K562 (cell line): ENCODE measurements at regions not wholly inside any gene's neighbourhood (a gene's known extent, or its start where the extent isn't known, plus 50 kb on each side); places are given as distances from the start of the nearest gene placed in this dataset.
A peak's percentile ranks its signal among the peaks of the same experiment; 100 is the strongest.

Experiments used
- ATAC-seq: fragments of 200-7000 bp; cut with Tn5 transposase; 3 replicates; pipeline ENCODE4 v1.9.1; 2020; ENCODE audit warnings: moderate library complexity
- BruUV-seq: library from RNA; stranded (reverse); fragments of 400-500 nt; replicated peaks from 2 replicates; lab custom pipeline; 2021; lab: Mats Ljungman, UMichigan
- CTCF ChIA-PET: fragments of 300-600 bp; formaldehyde crosslinking; extraction: SDS; loops from one replicate; lab custom pipeline; 2021; ENCODE audit warnings: low intra/inter-chr PET ratio; lab: Yijun Ruan, JAX
- POLR2A ChIA-PET: fragments of 300-600, 350-650 bp; sonication (Branson Sonifier 250); formaldehyde crosslinking; extraction: SDS; loops from one replicate; lab custom pipeline; 2021; ENCODE audit warnings: antibody characterized with exemption, inconsistent platforms; lab: Yijun Ruan, JAX
- DNase-seq, 4 experiments: peaks; one replicate each; pipeline versions ENCODE4 v3.0.0 to v3.0.0-alpha.2; 2011 to 2018; ENCODE audit warnings: low spot score in 3 of 4, mixed read lengths in 3 of 4; ENCODE audit errors: extremely low read depth in 1 of 4
- FAIRE-seq: peaks from 2 replicates; lab custom pipeline; 2011; peaks lifted over from hg19 to GRCh38; lab: Jason Lieb, UNC
- H2AFZ ChIP-seq: 2 replicates; pipeline ENCODE4 v1.6.0; 2011; ENCODE audit warnings: low read depth, low read length, control low read depth, inconsistent platforms
- H3K27ac ChIP-seq: fragments of 200-600 bp; 3 replicates; pipeline ENCODE4 v1.8.0; 2011; ENCODE audit warnings: low read depth, mild to moderate bottlenecking, control low read depth, inconsistent platforms, low read length, moderate library complexity, mixed read lengths; ENCODE audit errors: extremely low read depth
- H3K27me3 ChIP-seq, 2 experiments: fragments of 300-600 bp in 1 of 2; 2 replicates in 1 of 2; 3 replicates in 1 of 2; pipeline versions ENCODE4 v1.6.0 to v1.8.0; 2011; ENCODE audit warnings: inconsistent platforms in 2 of 2, low read length in 2 of 2, mild to moderate bottlenecking in 1 of 2, mixed read lengths in 1 of 2, moderate library complexity in 1 of 2; ENCODE audit not compliant: control insufficient read depth in 2 of 2, insufficient read depth in 2 of 2
- H3K36me3 ChIP-seq: fragments of 300-600 bp; 3 replicates; pipeline ENCODE4 v1.8.0; 2011; ENCODE audit warnings: mild to moderate bottlenecking, low read length, inconsistent platforms; ENCODE audit not compliant: control insufficient read depth, insufficient read depth
- H3K4me1 ChIP-seq, 2 experiments: fragments of 200-600 bp in 1 of 2; replicated peaks in 1 of 2; 2 replicates in 1 of 2; 3 replicates in 1 of 2; pipeline versions ENCODE4 v1.5.1 to v1.8.0; 2011; ENCODE audit warnings: inconsistent platforms in 2 of 2, low read length in 2 of 2, mild to moderate bottlenecking in 1 of 2, mixed read lengths in 1 of 2, moderate library complexity in 1 of 2; ENCODE audit not compliant: control insufficient read depth in 2 of 2, insufficient read depth in 2 of 2
- H3K4me2 ChIP-seq: 2 replicates; pipeline ENCODE4 v1.6.1; 2011; ENCODE audit warnings: low read length, control low read depth, inconsistent platforms, mixed read lengths; ENCODE audit not compliant: insufficient read depth
- H3K4me3 ChIP-seq: fragments of 200-600 bp; sonication (generic), shearing (Covaris generic); 2 replicates; pipeline ENCODE4 v1.5.1; 2016; ENCODE audit warnings: control low read depth, inconsistent platforms
- H3K79me2 ChIP-seq: fragments of 200-600 bp; 3 replicates; pipeline ENCODE4 v1.8.0; 2011; ENCODE audit warnings: low read length, inconsistent platforms; ENCODE audit not compliant: control insufficient read depth, insufficient read depth
- H3K9ac ChIP-seq, 2 experiments: 2 replicates each; pipeline versions ENCODE4 v1.6.0 to v1.6.1; 2011; ENCODE audit warnings: low read depth in 2 of 2, low read length in 2 of 2, control low read depth in 1 of 2, inconsistent platforms in 1 of 2, mild to moderate bottlenecking in 1 of 2, mixed read lengths in 1 of 2; ENCODE audit not compliant: insufficient read depth in 1 of 2
- H3K9me1 ChIP-seq: one replicate; pipeline ENCODE4 v1.6.0; 2011; ENCODE audit warnings: inconsistent platforms, mild to moderate bottlenecking, low read length, moderate library complexity; ENCODE audit not compliant: control insufficient read depth, insufficient read depth
- H3K9me3 ChIP-seq: replicated peaks from 2 replicates; pipeline ENCODE4 v1.5.1; 2011; ENCODE audit warnings: low read depth, low read length, inconsistent platforms; ENCODE audit not compliant: control insufficient read depth, insufficient read depth
- H4K20me1 ChIP-seq: replicated peaks from 2 replicates; pipeline ENCODE4 v1.6.1; 2011; ENCODE audit warnings: low read length, inconsistent platforms, mixed read lengths; ENCODE audit not compliant: control insufficient read depth, insufficient read depth
- C11orf30 ChIP-seq: fragments of 450-650 bp; IDR thresholded peaks from 2 replicates; pipeline ENCODE4 v1.6.1; 2016; ENCODE audit warnings: low read depth, mild to moderate bottlenecking
- FIP1L1 ChIP-seq: fragments of 200-400 bp; formaldehyde crosslinking; IDR thresholded peaks from 2 replicates; pipeline ENCODE4 v1.6.1; 2018; ENCODE audit warnings: mild to moderate bottlenecking, low read depth, low read length; ENCODE audit not compliant: poor library complexity, severe bottlenecking
- TCF7 ChIP-seq: sonication (generic); IDR thresholded peaks from 2 replicates; pipeline ENCODE4 v1.6.1; 2016; ENCODE audit warnings: antibody characterized with exemption, borderline replicate concordance
- ZNF316 ChIP-seq: fragments of 450-650 bp; IDR thresholded peaks from 2 replicates; pipeline ENCODE4 v1.6.1; 2016
- WGBS: fragments of 100-300 bp; shearing (Covaris generic); methylation state at CpG from one replicate; pipeline ENCODE4 v1.1.6; 2016; ENCODE audit warnings: low coverage, mixed read lengths; ENCODE audit not compliant: insufficient coverage; ENCODE audit errors: missing lambda C conversion rate; 5-methylcytosine and 5-hydroxymethylcytosine counted together
- in situ Hi-C: fragments of 300-500 bp; cut with MboI; formaldehyde crosslinking; loops from 4 replicates; pipeline ENCODE4 v1.15.0; 2018; ENCODE audit warnings: inconsistent platforms, mixed read lengths
- intact Hi-C: fragments of 100-400 bp; cut with micrococcal nuclease; formaldehyde crosslinking; loops from 2 replicates; pipeline ENCODE4 v1.14.2; 2022
- TF ChIP-seq, protein P1 (sequence below), 3 experiments: IDR thresholded peaks in 2 of 3; conservative IDR thresholded peaks in 1 of 3; 2 replicates each; pipeline ENCODE4 v1.5.1; 2011 to 2012; ENCODE audit warnings: low read length in 3 of 3, mild to moderate bottlenecking in 3 of 3, control low read depth in 2 of 3, improper control_type of control experiment in 1 of 3, inconsistent platforms in 1 of 3, low read depth in 1 of 3, mixed read lengths in 1 of 3, moderate library complexity in 1 of 3; ENCODE audit not compliant: insufficient read depth in 2 of 3

DNA sequence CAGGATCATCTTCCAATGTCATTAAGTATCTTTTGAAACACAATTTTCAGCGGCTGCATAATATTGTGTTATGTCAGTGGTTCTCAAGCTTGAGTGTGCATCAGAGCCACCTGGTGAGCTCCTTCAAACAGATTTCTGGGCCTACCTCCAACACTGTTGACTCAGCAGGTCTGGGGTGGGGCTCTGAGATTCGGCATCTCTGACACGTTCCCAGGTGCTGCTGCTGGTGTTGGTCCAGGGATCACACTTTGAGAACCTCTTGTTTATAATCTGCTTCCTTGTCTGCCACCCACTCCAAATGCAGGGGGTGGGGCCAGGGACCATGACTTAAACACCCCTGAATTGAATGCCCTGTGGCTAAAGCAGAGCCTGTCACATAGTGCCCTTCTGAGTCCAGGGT lies 73.8 kb upstream of the HNF1B start:
- intact Hi-C loops (loop anchor here (5.0 kb wide), 1 partner anchor 116 kb away; no protein-coding TSS in a partner anchor), in situ Hi-C loops (no loop called here)
- Histone ChIP-seq H3K27me3 (peaks cover 7 to 25% of the 10 kb centered on the region in 2 experiments), H3K9me1 (no peaks in the 10 kb centered on the region), H3K27ac (no peak overlapping the region), H2AFZ (no peak overlapping the region), H3K36me3 (no peaks in the 10 kb centered on the region), H3K9me3 (no peaks in the 10 kb centered on the region), H3K79me2 (no peaks in the 10 kb centered on the region), H4K20me1 (no peaks in the 10 kb centered on the region), H3K4me3 (no peak overlapping the region), H3K4me1 (no peaks in the 10 kb centered on the region), H3K9ac (no peak overlapping the region), H3K4me2 (no peak overlapping the region)
- CTCF ChIA-PET = no interaction called here
- no TSS peak for BruUV-seq
- FAIRE-seq (no peak), DNase-seq (no peak), ATAC-seq (no peak)
- POLR2A ChIA-PET = no interaction called here
- TF ChIP-seq C11orf30 (peak; percentile 39; the same call in 1 of the 2 replicates), TCF7 (no peak), ZNF316 (peak; percentile 29; the same call in 1 of the 2 replicates)
- 0% methylated on average over 3 of the region's 3 CpGs for WGBS

DNA sequence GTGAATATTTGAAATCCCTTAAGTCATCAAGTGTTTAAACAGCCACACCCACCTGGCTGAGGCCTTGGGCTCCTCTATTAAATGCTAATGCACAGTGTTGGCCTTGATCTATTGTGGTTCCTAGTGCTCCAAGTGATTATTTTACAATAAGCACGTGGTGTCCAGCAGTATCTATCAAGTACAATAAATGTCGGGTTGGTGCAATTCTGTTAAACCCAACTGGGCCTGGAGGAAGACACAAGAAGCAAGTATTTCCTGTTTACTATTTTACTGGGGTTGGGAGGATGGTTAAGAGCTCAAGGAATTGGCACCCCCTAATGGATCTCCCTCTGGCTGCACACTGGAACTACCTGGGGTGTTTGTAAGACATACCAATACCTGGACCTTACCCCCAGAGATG lies 72.1 kb upstream of the HNF1B start:
- no peak overlapping the region for H3K27ac ChIP-seq
- TF ChIP-seq, protein P1, sequence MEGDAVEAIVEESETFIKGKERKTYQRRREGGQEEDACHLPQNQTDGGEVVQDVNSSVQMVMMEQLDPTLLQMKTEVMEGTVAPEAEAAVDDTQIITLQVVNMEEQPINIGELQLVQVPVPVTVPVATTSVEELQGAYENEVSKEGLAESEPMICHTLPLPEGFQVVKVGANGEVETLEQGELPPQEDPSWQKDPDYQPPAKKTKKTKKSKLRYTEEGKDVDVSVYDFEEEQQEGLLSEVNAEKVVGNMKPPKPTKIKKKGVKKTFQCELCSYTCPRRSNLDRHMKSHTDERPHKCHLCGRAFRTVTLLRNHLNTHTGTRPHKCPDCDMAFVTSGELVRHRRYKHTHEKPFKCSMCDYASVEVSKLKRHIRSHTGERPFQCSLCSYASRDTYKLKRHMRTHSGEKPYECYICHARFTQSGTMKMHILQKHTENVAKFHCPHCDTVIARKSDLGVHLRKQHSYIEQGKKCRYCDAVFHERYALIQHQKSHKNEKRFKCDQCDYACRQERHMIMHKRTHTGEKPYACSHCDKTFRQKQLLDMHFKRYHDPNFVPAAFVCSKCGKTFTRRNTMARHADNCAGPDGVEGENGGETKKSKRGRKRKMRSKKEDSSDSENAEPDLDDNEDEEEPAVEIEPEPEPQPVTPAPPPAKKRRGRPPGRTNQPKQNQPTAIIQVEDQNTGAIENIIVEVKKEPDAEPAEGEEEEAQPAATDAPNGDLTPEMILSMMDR (IDR thresholded peaks at IDR 0.05 in 2 of 3, conservative IDR thresholded peaks at IDR 0.05 in 1 of 3; ENCODE audit: insufficient read depth in 2 of 3, low read depth in 1 of 3, low read length in 3 of 3) = peak in 2 of 3 experiments; percentile 9 to 27; a peak in 1 of 6 replicates
- no peak for TF ChIP-seq FIP1L1
- 0% methylated on average over 2 of the region's 2 CpGs for WGBS
- H3K4me1 ChIP-seq = no peaks in the 10 kb centered on the region
- H3K4me3 ChIP-seq = no peak overlapping the region
- no peak for DNase-seq
- no peaks in the 10 kb centered on the region for H3K36me3 ChIP-seq
- no peaks in the 10 kb centered on the region for H3K9me3 ChIP-seq
- no peak overlapping the region for H3K4me2 ChIP-seq
- H4K20me1 ChIP-seq = no peaks in the 10 kb centered on the region
- peak; percentile 31; the same call in 1 of the 3 replicates for ATAC-seq
- H3K27me3 ChIP-seq = peaks cover 8 to 25% of the 10 kb centered on the region in 2 experiments
- POLR2A ChIA-PET = interaction anchor here (1.6 kb wide), 1 partner anchor 11 kb away, joined by 5 read pairs; no protein-coding TSS in a partner anchor
- in situ Hi-C loops (no loop called here), intact Hi-C loops (loop anchor here (2.0 to 5.0 kb wide), 2 partner anchors 115 to 166 kb away; no protein-coding TSS in a partner anchor)
- H2AFZ ChIP-seq = no peak overlapping the region
- BruUV-seq = no TSS peak
- CTCF ChIA-PET = interaction anchor here (0.5 kb wide), 1 partner anchor 40 kb away, joined by 4 read pairs; no protein-coding TSS in a partner anchor
- H3K79me2 ChIP-seq = no peaks in the 10 kb centered on the region
- no peaks in the 10 kb centered on the region for H3K9me1 ChIP-seq
- no peak overlapping the region for H3K9ac ChIP-seq
- FAIRE-seq = no peak
